HUES64 (cell line): ENCODE measurements at regions not wholly inside any gene's neighbourhood (a gene's known extent, or its start where the extent isn't known, plus 50 kb on each side); places are given as distances from the start of the nearest gene placed in this dataset.

ENCODE experiments used
- H3K27ac ChIP-seq: 2 replicates; pipeline ENCODE4 v1.7.0; 2013; ENCODE audit warnings: low read depth, low read length, inconsistent platforms
- H3K27me3 ChIP-seq: 2 replicates; pipeline ENCODE4 v1.6.1; 2013; ENCODE audit warnings: mild to moderate bottlenecking, low read length; ENCODE audit not compliant: insufficient read depth
- H3K36me3 ChIP-seq: 2 replicates; pipeline ENCODE4 v1.6.1; 2013; ENCODE audit warnings: mild to moderate bottlenecking, low read length; ENCODE audit not compliant: insufficient read depth
- H3K4me1 ChIP-seq: 2 replicates; pipeline ENCODE4 v1.6.1; 2013; ENCODE audit warnings: mild to moderate bottlenecking, low read length, moderate library complexity; ENCODE audit not compliant: insufficient read depth
- H3K4me3 ChIP-seq: 2 replicates; pipeline ENCODE4 v1.5.1; 2013; ENCODE audit warnings: mild to moderate bottlenecking, low read length, moderate library complexity
- H3K9ac ChIP-seq: 2 replicates; pipeline ENCODE4 v1.6.1; 2013; ENCODE audit warnings: mild to moderate bottlenecking, low read depth, low read length
- H3K9me3 ChIP-seq: 2 replicates; pipeline ENCODE4 v1.6.1; 2013; ENCODE audit warnings: low read depth, low read length; ENCODE audit not compliant: insufficient read depth
- WGBS: fragments of 150-250, 120-280 bp; methylation state at CpG from one replicate; pipeline ENCODE4 v1.1.7; 2013; ENCODE audit warnings: missing lambda C conversion rate; 5-methylcytosine and 5-hydroxymethylcytosine counted together

GRCh38 chr1:29824511-29825273 is 588.4 kb downstream of the PTPRU start:
- no peaks in the 10 kb centered on the region for H3K27me3 ChIP-seq
- no peaks in the 10 kb centered on the region for H3K9me3 ChIP-seq
- WGBS, result 86% methylated on average over 15 of the region's 15 CpGs

GRCh38 chr1:29824025-29824424 is 587.7 kb downstream of the PTPRU start:
- Histone ChIP-seq H3K9ac (no peak overlapping the region), H3K27me3 (no peaks in the 10 kb centered on the region), H3K9me3 (no peaks in the 10 kb centered on the region), H3K4me1 (peaks cover 6% of the 10 kb centered on the region; the same call in 1 of the 2 replicates), H3K4me3 (no peak overlapping the region), H3K36me3 (no peaks in the 10 kb centered on the region), H3K27ac (no peak overlapping the region)
- WGBS, result 74% methylated on average over 6 of the region's 6 CpGs

More at GRCh38 chr1:29824511-29825273, 588.4 kb downstream of the PTPRU start:
- Histone ChIP-seq H3K9ac (no peak overlapping the region), H3K4me1 (peaks cover 6% of the 10 kb centered on the region; the same call in 1 of the 2 replicates), H3K4me3 (no peak overlapping the region), H3K27ac (no peak overlapping the region), H3K36me3 (no peaks in the 10 kb centered on the region)

- Histone ChIP-seq H3K36me3 (no peaks in the 10 kb centered on the region), H3K4me1 (peaks cover 6% of the 10 kb centered on the region; the same call in 1 of the 2 replicates)
- 88% methylated on average over 4 of the region's 4 CpGs for WGBS
Observed at GRCh38 chr1:29823561-29823960, 587.2 kb downstream of the PTPRU start.

GRCh38 chr1:29821605-29822004 is 585.3 kb downstream of the PTPRU start:
- H3K4me3 ChIP-seq, result no peak overlapping the region
- H3K36me3 ChIP-seq, result no peaks in the 10 kb centered on the region
- peaks cover 6% of the 10 kb centered on the region; the same call in 1 of the 2 replicates for H3K4me1 ChIP-seq
- WGBS, result 97% methylated on average over 1 of the region's 1 CpG
- H3K27me3 ChIP-seq, result peaks cover 2% of the 10 kb centered on the region
- no peak overlapping the region for H3K27ac ChIP-seq
- no peak overlapping the region for H3K9ac ChIP-seq
- H3K9me3 ChIP-seq, result no peaks in the 10 kb centered on the region; the same call in 1 of the 2 replicates

More at GRCh38 chr1:29823561-29823960, 587.2 kb downstream of the PTPRU start:
- H3K9ac ChIP-seq, result no peak overlapping the region
- H3K9me3 ChIP-seq, result no peaks in the 10 kb centered on the region; the same call in 1 of the 2 replicates
- no peaks in the 10 kb centered on the region for H3K27me3 ChIP-seq
- H3K4me3 ChIP-seq, result no peak overlapping the region
- no peak overlapping the region for H3K27ac ChIP-seq

- H3K27ac ChIP-seq, result no peak overlapping the region
- WGBS, result 90% methylated on average over 2 of the region's 2 CpGs
- H3K4me1 ChIP-seq, result peaks cover 6% of the 10 kb centered on the region; the same call in 1 of the 2 replicates
- no peaks in the 10 kb centered on the region for H3K36me3 ChIP-seq
- peaks cover 2% of the 10 kb centered on the region for H3K27me3 ChIP-seq
- H3K9me3 ChIP-seq, result no peaks in the 10 kb centered on the region; the same call in 1 of the 2 replicates
- no peak overlapping the region for H3K9ac ChIP-seq
- no peak overlapping the region for H3K4me3 ChIP-seq
Observed at GRCh38 chr1:29820401-29820800, 584.1 kb downstream of the PTPRU start.

GRCh38 chr1:29812408-29813135 is 576.2 kb downstream of the PTPRU start:
- H3K9ac ChIP-seq, result no peak overlapping the region
- H3K9me3 ChIP-seq, result no peaks in the 10 kb centered on the region
- H3K27ac ChIP-seq, result no peak overlapping the region
- no peaks in the 10 kb centered on the region for H3K4me1 ChIP-seq
- no peaks in the 10 kb centered on the region for H3K36me3 ChIP-seq
- H3K4me3 ChIP-seq, result no peak overlapping the region
- H3K27me3 ChIP-seq, result peaks cover 2% of the 10 kb centered on the region
- WGBS, result 81% methylated on average over 9 of the region's 10 CpGs

GRCh38 chr1:29811727-29812407 is 575.5 kb downstream of the PTPRU start:
- no peaks in the 10 kb centered on the region for H3K36me3 ChIP-seq
- no peak overlapping the region for H3K27ac ChIP-seq
- WGBS, result 94% methylated on average over 10 of the region's 10 CpGs
- no peak overlapping the region for H3K4me3 ChIP-seq
- H3K9me3 ChIP-seq, result no peaks in the 10 kb centered on the region
- H3K27me3 ChIP-seq, result peaks cover 2% of the 10 kb centered on the region
- H3K9ac ChIP-seq, result no peak overlapping the region
- no peaks in the 10 kb centered on the region for H3K4me1 ChIP-seq

GRCh38 chr1:29811247-29811646 is 574.9 kb downstream of the PTPRU start:
- Histone ChIP-seq H3K9ac (no peak overlapping the region), H3K4me3 (no peak overlapping the region), H3K27ac (no peak overlapping the region), H3K27me3 (no peaks in the 10 kb centered on the region), H3K9me3 (no peaks in the 10 kb centered on the region), H3K4me1 (no peaks in the 10 kb centered on the region), H3K36me3 (no peaks in the 10 kb centered on the region)
- 85% methylated on average over 7 of the region's 7 CpGs for WGBS

- Histone ChIP-seq H3K36me3 (no peaks in the 10 kb centered on the region), H3K27ac (no peak overlapping the region), H3K9ac (no peak overlapping the region), H3K4me3 (no peak overlapping the region), H3K4me1 (no peaks in the 10 kb centered on the region), H3K9me3 (no peaks in the 10 kb centered on the region), H3K27me3 (no peaks in the 10 kb centered on the region)
- 92% methylated on average over 22 of the region's 22 CpGs for WGBS
Observed at GRCh38 chr1:29810121-29811120, 574.1 kb downstream of the PTPRU start.

GRCh38 chr1:29809446-29810120 is 573.3 kb downstream of the PTPRU start:
- no peak overlapping the region for H3K4me3 ChIP-seq
- 86% methylated on average over 16 of the region's 16 CpGs for WGBS

More at GRCh38 chr1:29809446-29810120, 573.3 kb downstream of the PTPRU start:
- H3K9me3 ChIP-seq, result no peaks in the 10 kb centered on the region
- H3K27ac ChIP-seq, result no peak overlapping the region
- no peaks in the 10 kb centered on the region for H3K36me3 ChIP-seq
- H3K9ac ChIP-seq, result no peak overlapping the region
- H3K27me3 ChIP-seq, result no peaks in the 10 kb centered on the region
- H3K4me1 ChIP-seq, result no peaks in the 10 kb centered on the region
